Dendritic cell treated with granulocyte-macrophage colony-stimulating factor and Interleukin-4, amounts not matched to agents 40 ng/mL and 50 ng/mL, for 4 days (primary cell): ENCODE measurements at regions not wholly inside any gene's neighbourhood (a gene's known extent, or its start where the extent isn't known, plus 50 kb on each side); places are given as distances from the start of the nearest gene placed in this dataset.

ENCODE experiments used
- H3K27ac Mint-ChIP-seq: one replicate; pipeline ENCODE4 v1.8.0; 2022; ENCODE audit warnings: mild to moderate bottlenecking, mixed read lengths
- H3K27me3 Mint-ChIP-seq: one replicate; pipeline ENCODE4 v1.8.0; 2022; ENCODE audit warnings: mild to moderate bottlenecking, mixed read lengths
- H3K36me3 Mint-ChIP-seq: one replicate; pipeline ENCODE4 v1.8.0; 2022; ENCODE audit warnings: low read depth, mixed read lengths
- H3K4me1 Mint-ChIP-seq: one replicate; pipeline ENCODE4 v1.8.0; 2022; ENCODE audit warnings: low read depth, mixed read lengths
- H3K4me3 Mint-ChIP-seq: one replicate; pipeline ENCODE4 v1.8.0; 2022; ENCODE audit warnings: mild to moderate bottlenecking, moderate library complexity, mixed read lengths
- H3K9me3 Mint-ChIP-seq: one replicate; pipeline ENCODE4 v1.8.0; 2022; ENCODE audit warnings: mixed read lengths
- intact Hi-C: fragments of 100-400 bp; cut with micrococcal nuclease; formaldehyde crosslinking; loops from one replicate; pipeline ENCODE4 v1.15.0; 2022

- Mint-ChIP-seq H3K36me3 (no peaks in the 10 kb centered on the region), H3K9me3 (peaks cover 22% of the 10 kb centered on the region), H3K4me3 (no peak overlapping the region), H3K4me1 (no peaks in the 10 kb centered on the region), H3K27me3 (no peaks in the 10 kb centered on the region), H3K27ac (no peak overlapping the region)
- intact Hi-C loops = no loop called here
Observed at GRCh38 chr1:170219163-170219562, 73.4 kb downstream of the NTMT2 start.

GRCh38 chr1:170221031-170221430, 75.3 kb downstream of the NTMT2 start:
- Mint-ChIP-seq H3K4me3 (no peak overlapping the region), H3K9me3 (peaks cover 22% of the 10 kb centered on the region), H3K36me3 (no peaks in the 10 kb centered on the region), H3K4me1 (no peaks in the 10 kb centered on the region), H3K27me3 (no peaks in the 10 kb centered on the region), H3K27ac (no peak overlapping the region)
- intact Hi-C loops = no loop called here

- Mint-ChIP-seq H3K27ac (no peak overlapping the region), H3K36me3 (no peaks in the 10 kb centered on the region), H3K9me3 (peaks cover 22% of the 10 kb centered on the region), H3K27me3 (no peaks in the 10 kb centered on the region), H3K4me3 (no peak overlapping the region), H3K4me1 (no peaks in the 10 kb centered on the region)
- intact Hi-C loops = no loop called here
Observed at GRCh38 chr1:170221495-170221894, 75.7 kb downstream of the NTMT2 start.

GRCh38 chr1:170224469-170224868, 78.7 kb downstream of the NTMT2 start:
- no peaks in the 10 kb centered on the region for H3K4me1 Mint-ChIP-seq
- H3K27me3 Mint-ChIP-seq = no peaks in the 10 kb centered on the region
- H3K4me3 Mint-ChIP-seq = no peak overlapping the region
- H3K9me3 Mint-ChIP-seq = peaks cover 22% of the 10 kb centered on the region
- intact Hi-C loops = no loop called here
- H3K27ac Mint-ChIP-seq = no peak overlapping the region
- H3K36me3 Mint-ChIP-seq = no peaks in the 10 kb centered on the region

- H3K9me3 Mint-ChIP-seq = peaks cover 14% of the 10 kb centered on the region
- H3K27ac Mint-ChIP-seq = no peak overlapping the region
- intact Hi-C loops = no loop called here
- H3K4me1 Mint-ChIP-seq = no peaks in the 10 kb centered on the region
- H3K4me3 Mint-ChIP-seq = no peak overlapping the region
- H3K27me3 Mint-ChIP-seq = no peaks in the 10 kb centered on the region
- no peaks in the 10 kb centered on the region for H3K36me3 Mint-ChIP-seq
Observed at GRCh38 chr1:170225781-170226530, 80.2 kb downstream of the NTMT2 start.

GRCh38 chr1:170226767-170227166, 81.0 kb downstream of the NTMT2 start:
- intact Hi-C loops = no loop called here
- Mint-ChIP-seq H3K27ac (no peak overlapping the region), H3K27me3 (no peaks in the 10 kb centered on the region), H3K36me3 (no peaks in the 10 kb centered on the region), H3K9me3 (peaks cover 12% of the 10 kb centered on the region), H3K4me1 (no peaks in the 10 kb centered on the region), H3K4me3 (no peak overlapping the region)

GRCh38 chr1:170230323-170230722, 84.6 kb downstream of the NTMT2 start:
- Mint-ChIP-seq H3K27me3 (no peaks in the 10 kb centered on the region), H3K4me1 (no peaks in the 10 kb centered on the region), H3K9me3 (no peaks in the 10 kb centered on the region), H3K4me3 (no peak overlapping the region), H3K36me3 (no peaks in the 10 kb centered on the region), H3K27ac (no peak overlapping the region)
- intact Hi-C loops = no loop called here

- no peak overlapping the region for H3K27ac Mint-ChIP-seq
- H3K36me3 Mint-ChIP-seq = no peaks in the 10 kb centered on the region
- H3K27me3 Mint-ChIP-seq = no peaks in the 10 kb centered on the region
- intact Hi-C loops = no loop called here
- H3K9me3 Mint-ChIP-seq = no peaks in the 10 kb centered on the region
- no peak overlapping the region for H3K4me3 Mint-ChIP-seq
- H3K4me1 Mint-ChIP-seq = no peaks in the 10 kb centered on the region
Observed at GRCh38 chr1:170231662-170232061, 85.9 kb downstream of the NTMT2 start.

GRCh38 chr1:170238704-170239391, 93.1 kb downstream of the NTMT2 start:
- intact Hi-C loops = no loop called here
- H3K27me3 Mint-ChIP-seq = no peaks in the 10 kb centered on the region
- H3K27ac Mint-ChIP-seq = no peak overlapping the region
- H3K9me3 Mint-ChIP-seq = no peaks in the 10 kb centered on the region
- no peaks in the 10 kb centered on the region for H3K36me3 Mint-ChIP-seq
- no peaks in the 10 kb centered on the region for H3K4me1 Mint-ChIP-seq
- H3K4me3 Mint-ChIP-seq = no peak overlapping the region

- no peak overlapping the region for H3K4me3 Mint-ChIP-seq
- H3K4me1 Mint-ChIP-seq = no peaks in the 10 kb centered on the region
- no peak overlapping the region for H3K27ac Mint-ChIP-seq
- no peaks in the 10 kb centered on the region for H3K9me3 Mint-ChIP-seq
- intact Hi-C loops = no loop called here
- no peaks in the 10 kb centered on the region for H3K27me3 Mint-ChIP-seq
- H3K36me3 Mint-ChIP-seq = no peaks in the 10 kb centered on the region
Observed at GRCh38 chr1:170239445-170239844, 93.7 kb downstream of the NTMT2 start.

GRCh38 chr1:170240409-170240808, 94.7 kb downstream of the NTMT2 start:
- intact Hi-C loops = no loop called here
- Mint-ChIP-seq H3K36me3 (no peaks in the 10 kb centered on the region), H3K27ac (no peak overlapping the region), H3K9me3 (no peaks in the 10 kb centered on the region), H3K4me1 (no peaks in the 10 kb centered on the region), H3K27me3 (no peaks in the 10 kb centered on the region), H3K4me3 (no peak overlapping the region)

- H3K27me3 Mint-ChIP-seq = no peaks in the 10 kb centered on the region
- no peaks in the 10 kb centered on the region for H3K36me3 Mint-ChIP-seq
- intact Hi-C loops = no loop called here
- H3K4me3 Mint-ChIP-seq = no peak overlapping the region
- H3K27ac Mint-ChIP-seq = no peak overlapping the region
- no peaks in the 10 kb centered on the region for H3K4me1 Mint-ChIP-seq
- H3K9me3 Mint-ChIP-seq = no peaks in the 10 kb centered on the region
Observed at GRCh38 chr1:170241266-170241851, 95.6 kb downstream of the NTMT2 start.

- no peaks in the 10 kb centered on the region for H3K36me3 Mint-ChIP-seq
- H3K9me3 Mint-ChIP-seq = peaks cover 34% of the 10 kb centered on the region
- H3K4me1 Mint-ChIP-seq = no peaks in the 10 kb centered on the region
- H3K4me3 Mint-ChIP-seq = no peak overlapping the region
- no peak overlapping the region for H3K27ac Mint-ChIP-seq
- H3K27me3 Mint-ChIP-seq = no peaks in the 10 kb centered on the region
- intact Hi-C loops = no loop called here
Observed at GRCh38 chr1:170247751-170248521, 102.2 kb downstream of the NTMT2 start.
